GM23338 (cell line): ENCODE measurements at regions not wholly inside any gene's neighbourhood (a gene's known extent, or its start where the extent isn't known, plus 50 kb on each side); places are given as distances from the start of the nearest gene placed in this dataset.

ENCODE experiments used
- ATAC-seq: fragments of 200-7000 bp; cut with Tn5 transposase; 3 replicates; pipeline ENCODE4 v1.9.1; 2020
- DNase-seq: peaks from one replicate; pipeline ENCODE4 v3.0.0-alpha.2; 2015; ENCODE audit warnings: low spot score
- H2AFZ ChIP-seq: fragments of 200-600 bp; sonication (generic); 2 replicates; pipeline ENCODE4 v1.8.0; 2016; ENCODE audit warnings: antibody characterized with exemption, mild to moderate bottlenecking, moderate library complexity
- H3F3A ChIP-seq: fragments of 200-600 bp; sonication (generic); replicated peaks from 2 replicates; pipeline ENCODE4 v1.8.0; 2017; ENCODE audit warnings: antibody characterized with exemption, mixed run types, low read depth
- H3K27ac ChIP-seq: fragments of 200-600 bp; sonication (generic); 2 replicates; pipeline ENCODE4 v1.6.1; 2016; ENCODE audit warnings: low read depth
- H3K27me3 ChIP-seq: fragments of 200-600 bp; sonication (generic); 2 replicates; pipeline ENCODE4 v1.8.0; 2016; ENCODE audit warnings: mild to moderate bottlenecking, mixed run types, moderate library complexity; ENCODE audit not compliant: insufficient read depth
- H3K36me3 ChIP-seq: fragments of 200-600 bp; sonication (generic); 2 replicates; pipeline ENCODE4 v1.8.0; 2016; ENCODE audit warnings: mild to moderate bottlenecking; ENCODE audit not compliant: insufficient read depth
- H3K4me1 ChIP-seq: fragments of 200-600 bp; sonication (generic); 2 replicates; pipeline ENCODE4 v1.8.0; 2016; ENCODE audit warnings: mild to moderate bottlenecking, moderate library complexity; ENCODE audit not compliant: insufficient read depth
- H3K4me2 ChIP-seq: fragments of 200-600 bp; sonication (generic); 2 replicates; pipeline ENCODE4 v1.7.1; 2017; ENCODE audit warnings: mixed run types
- H3K4me3 ChIP-seq: fragments of 200-600 bp; sonication (generic); 2 replicates; pipeline ENCODE4 v1.6.1; 2016; ENCODE audit warnings: mixed run types
- H3K79me2 ChIP-seq: fragments of 200-600 bp; sonication (generic); replicated peaks from 2 replicates; pipeline ENCODE4 v1.8.0; 2017; ENCODE audit warnings: mild to moderate bottlenecking; ENCODE audit not compliant: insufficient read depth
- H3K9me2 ChIP-seq: fragments of 200-600 bp; sonication (generic); 2 replicates; pipeline ENCODE4 v1.8.0; 2017; ENCODE audit not compliant: insufficient read depth
- H4K20me1 ChIP-seq: fragments of 200-600 bp; sonication (generic); replicated peaks from 2 replicates; pipeline ENCODE4 v1.8.0; 2017; ENCODE audit warnings: mild to moderate bottlenecking; ENCODE audit not compliant: insufficient read depth
- H3K27ac Mint-ChIP-seq: 2 replicates; pipeline ENCODE4 v1.8.0; 2020; ENCODE audit warnings: inconsistent platforms, mild to moderate bottlenecking, moderate library complexity, mixed read lengths
- H3K27me3 Mint-ChIP-seq: 3 replicates; pipeline ENCODE4 v1.8.0; 2022; ENCODE audit warnings: low read depth, mild to moderate bottlenecking, moderate library complexity, mixed read lengths, inconsistent platforms; ENCODE audit not compliant: insufficient read depth, poor library complexity
- H3K36me3 Mint-ChIP-seq: 3 replicates; pipeline ENCODE4 v1.8.0; 2021; ENCODE audit warnings: low read depth, mild to moderate bottlenecking, inconsistent platforms, moderate library complexity, mixed read lengths
- H3K4me1 Mint-ChIP-seq: 3 replicates; pipeline ENCODE4 v1.8.0; 2020; ENCODE audit warnings: mild to moderate bottlenecking, inconsistent platforms, mixed read lengths
- H3K4me3 Mint-ChIP-seq: 3 replicates; pipeline ENCODE4 v1.8.0; 2021; ENCODE audit warnings: moderate library complexity, mild to moderate bottlenecking, inconsistent platforms, mixed read lengths
- H3K9me3 Mint-ChIP-seq: 3 replicates; pipeline ENCODE4 v1.8.0; 2020; ENCODE audit warnings: moderate library complexity, mild to moderate bottlenecking, inconsistent platforms, mixed read lengths
- CREB1 ChIP-seq: fragments of 250-450 bp; sonication (Bioruptor Pico); IDR thresholded peaks from 2 replicates; pipeline ENCODE4 v1.5.0; 2020; ENCODE audit warnings: low read depth, mild to moderate bottlenecking, moderate library complexity
- CTCF ChIP-seq, 2 experiments: fragments of 200-600 bp in 1 of 2; sonication (generic) in 1 of 2; conservative IDR thresholded peaks; 2 replicates each; pipeline versions ENCODE4 v1.5.1 to v1.6.1; 2016 to 2017; ENCODE audit warnings: antibody characterized with exemption in 2 of 2, low read depth in 2 of 2, mild to moderate bottlenecking in 2 of 2, moderate library complexity in 1 of 2
- ETS1 ChIP-seq: IDR thresholded peaks from 2 replicates; pipeline ENCODE4 v1.6.1; 2016; ENCODE audit warnings: antibody characterized with exemption
- EZH2 ChIP-seq: fragments of 200-600 bp; sonication (generic); IDR thresholded peaks from one replicate; pipeline ENCODE4 v1.8.0; 2017; ENCODE audit warnings: antibody characterized with exemption, mild to moderate bottlenecking, low read depth; ENCODE audit not compliant: unreplicated experiment
- EZH2phosphoT487 ChIP-seq: fragments of 200-600 bp; sonication (generic); IDR thresholded peaks from one replicate; pipeline ENCODE4 v1.8.1; 2018; ENCODE audit warnings: antibody characterized with exemption; ENCODE audit not compliant: unreplicated experiment
- JUNB ChIP-seq: IDR thresholded peaks from one replicate; pipeline ENCODE4 v1.6.1; 2016; ENCODE audit warnings: antibody characterized with exemption; ENCODE audit not compliant: unreplicated experiment
- NANOG ChIP-seq: IDR thresholded peaks from 2 replicates; pipeline ENCODE4 v1.6.1; 2016; ENCODE audit warnings: antibody characterized with exemption, borderline replicate concordance
- POLR2AphosphoS5 ChIP-seq: IDR thresholded peaks from 2 replicates; pipeline ENCODE4 v1.6.1; 2016; ENCODE audit warnings: antibody characterized with exemption, low read depth
- STAT1 ChIP-seq: IDR thresholded peaks from one replicate; pipeline ENCODE4 v1.6.1; 2016; ENCODE audit warnings: antibody characterized with exemption; ENCODE audit not compliant: unreplicated experiment
- ZNF114 ChIP-seq: fragments of 250-450 bp; sonication (Bioruptor Pico); IDR thresholded peaks from 2 replicates; pipeline ENCODE4 v1.5.0; 2020; ENCODE audit warnings: mild to moderate bottlenecking, moderate library complexity
- ZNF331 ChIP-seq: fragments of 250-450 bp; sonication (Bioruptor Pico); IDR thresholded peaks from 2 replicates; pipeline ENCODE4 v1.5.0; 2020; ENCODE audit warnings: low read depth, mild to moderate bottlenecking, moderate library complexity
- TF ChIP-seq, protein P1 (sequence below): IDR thresholded peaks from one replicate; pipeline ENCODE4 v1.6.1; 2018; ENCODE audit warnings: antibody characterized with exemption; ENCODE audit not compliant: unreplicated experiment

DNA sequence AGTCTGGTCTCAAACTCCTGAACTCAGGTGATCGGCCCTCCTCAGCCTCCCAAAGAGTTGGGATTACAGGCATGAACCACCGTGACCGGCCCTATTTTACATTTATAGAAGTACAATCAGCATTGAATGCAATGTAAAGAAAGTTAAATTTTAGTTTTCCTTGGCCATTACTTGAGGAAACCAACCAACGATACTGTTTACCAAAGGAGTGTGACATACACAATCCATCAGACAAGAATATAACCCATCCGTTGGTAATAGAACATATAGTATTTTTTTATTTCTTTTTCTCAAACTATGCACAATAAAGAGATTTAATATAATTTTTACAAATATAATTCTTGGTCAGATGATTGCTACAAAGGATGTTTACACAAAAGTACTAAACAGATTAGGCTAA, 63.1 kb upstream of the MOCS2 start:
- no peaks in the 10 kb centered on the region for H3K79me2 ChIP-seq
- Mint-ChIP-seq H3K4me3 (no peak overlapping the region), H3K27me3 (peaks cover 1% of the 10 kb centered on the region), H3K9me3 (no peaks in the 10 kb centered on the region), H3K27ac (no peak overlapping the region), H3K36me3 (no peaks in the 10 kb centered on the region), H3K4me1 (no peaks in the 10 kb centered on the region)
- no peaks in the 10 kb centered on the region for H4K20me1 ChIP-seq
- H2AFZ ChIP-seq = no peak overlapping the region
- H3K36me3 ChIP-seq = no peaks in the 10 kb centered on the region
- H3K4me1 ChIP-seq = no peaks in the 10 kb centered on the region
- DNase-seq (no peak), ATAC-seq (no peak)
- H3K27ac ChIP-seq = no peak overlapping the region
- H3K9me2 ChIP-seq = peaks cover 4% of the 10 kb centered on the region; the same call in 1 of the 2 replicates
- TF ChIP-seq STAT1 (no peak), NANOG (no peak), EZH2phosphoT487 (no peak), POLR2AphosphoS5 (no peak), ZNF114 (no peak), ETS1 (no peak), CREB1 (CRISPR knock-in tag) (no peak), CTCF (conservative IDR thresholded peaks at IDR 0.05; ENCODE audit: low read depth in 2 of 2) (no peak), EZH2 (no peak)
- H3K4me3 ChIP-seq = no peak overlapping the region
- no peaks in the 10 kb centered on the region for H3K27me3 ChIP-seq
- no peak overlapping the region for H3K4me2 ChIP-seq
- no peaks in the 10 kb centered on the region for H3F3A ChIP-seq

- no peaks in the 10 kb centered on the region for H3K36me3 Mint-ChIP-seq
- H3K27me3 Mint-ChIP-seq = peaks cover 1% of the 10 kb centered on the region
- Histone ChIP-seq H3K27me3 (no peaks in the 10 kb centered on the region), H2AFZ (no peak overlapping the region), H3K4me3 (no peak overlapping the region), H3K4me1 (no peaks in the 10 kb centered on the region), H3K4me2 (no peak overlapping the region), H3K27ac (no peak overlapping the region), H3K79me2 (no peaks in the 10 kb centered on the region), H3K36me3 (no peaks in the 10 kb centered on the region), H3F3A (no peaks in the 10 kb centered on the region), H3K9me2 (peaks cover 4% of the 10 kb centered on the region; the same call in 1 of the 2 replicates), H4K20me1 (no peaks in the 10 kb centered on the region)
- no peaks in the 10 kb centered on the region for H3K4me1 Mint-ChIP-seq
- H3K27ac Mint-ChIP-seq = no peak overlapping the region
- DNase-seq (no peak), ATAC-seq (no peak)
- TF ChIP-seq CREB1 (CRISPR knock-in tag) (no peak), EZH2phosphoT487 (no peak), POLR2AphosphoS5 (no peak), ZNF331 (CRISPR knock-in tag) (no peak), ETS1 (no peak), NANOG (no peak), JUNB (no peak), ZNF114 (no peak), EZH2 (no peak), CTCF (conservative IDR thresholded peaks at IDR 0.05; ENCODE audit: low read depth in 2 of 2) (no peak)
- TF ChIP-seq, protein P1, sequence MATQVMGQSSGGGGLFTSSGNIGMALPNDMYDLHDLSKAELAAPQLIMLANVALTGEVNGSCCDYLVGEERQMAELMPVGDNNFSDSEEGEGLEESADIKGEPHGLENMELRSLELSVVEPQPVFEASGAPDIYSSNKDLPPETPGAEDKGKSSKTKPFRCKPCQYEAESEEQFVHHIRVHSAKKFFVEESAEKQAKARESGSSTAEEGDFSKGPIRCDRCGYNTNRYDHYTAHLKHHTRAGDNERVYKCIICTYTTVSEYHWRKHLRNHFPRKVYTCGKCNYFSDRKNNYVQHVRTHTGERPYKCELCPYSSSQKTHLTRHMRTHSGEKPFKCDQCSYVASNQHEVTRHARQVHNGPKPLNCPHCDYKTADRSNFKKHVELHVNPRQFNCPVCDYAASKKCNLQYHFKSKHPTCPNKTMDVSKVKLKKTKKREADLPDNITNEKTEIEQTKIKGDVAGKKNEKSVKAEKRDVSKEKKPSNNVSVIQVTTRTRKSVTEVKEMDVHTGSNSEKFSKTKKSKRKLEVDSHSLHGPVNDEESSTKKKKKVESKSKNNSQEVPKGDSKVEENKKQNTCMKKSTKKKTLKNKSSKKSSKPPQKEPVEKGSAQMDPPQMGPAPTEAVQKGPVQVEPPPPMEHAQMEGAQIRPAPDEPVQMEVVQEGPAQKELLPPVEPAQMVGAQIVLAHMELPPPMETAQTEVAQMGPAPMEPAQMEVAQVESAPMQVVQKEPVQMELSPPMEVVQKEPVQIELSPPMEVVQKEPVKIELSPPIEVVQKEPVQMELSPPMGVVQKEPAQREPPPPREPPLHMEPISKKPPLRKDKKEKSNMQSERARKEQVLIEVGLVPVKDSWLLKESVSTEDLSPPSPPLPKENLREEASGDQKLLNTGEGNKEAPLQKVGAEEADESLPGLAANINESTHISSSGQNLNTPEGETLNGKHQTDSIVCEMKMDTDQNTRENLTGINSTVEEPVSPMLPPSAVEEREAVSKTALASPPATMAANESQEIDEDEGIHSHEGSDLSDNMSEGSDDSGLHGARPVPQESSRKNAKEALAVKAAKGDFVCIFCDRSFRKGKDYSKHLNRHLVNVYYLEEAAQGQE = no peak
- H3K9me3 Mint-ChIP-seq = no peaks in the 10 kb centered on the region
- H3K4me3 Mint-ChIP-seq = no peak overlapping the region
Measured at GRCh38 chr5:53173083-53173482, 63.5 kb upstream of the MOCS2 start.
